ENCODE measurements at regions not wholly inside any gene's neighbourhood (a gene's known extent, or its start where the extent isn't known, plus 50 kb on each side); places are given as distances from the start of the nearest gene placed in this dataset.
"Not testable (repeated sequence)": the region's sequence is repeated elsewhere in the genome, so short reads cannot be mapped to it uniquely, and the experiment has no call there.

- H3K36me3 Mint-ChIP-seq, result peaks cover 2% of the 10 kb centered on the region
- H3K9me3 Mint-ChIP-seq, result peaks cover 0 to 7% (median 6%) of the 10 kb centered on the region in 3 donors
- no peak overlapping the region for H3K4me3 Mint-ChIP-seq
- no peaks in the 10 kb centered on the region for H3K27me3 Mint-ChIP-seq
- no peak overlapping the region for H3K27ac Mint-ChIP-seq
- H3K4me1 Mint-ChIP-seq, result no peaks in the 10 kb centered on the region
Measured at GRCh38 chr5:101142102-101142501, 239.0 kb upstream of the ST8SIA4 start.

GRCh38 chr5:101136454-101136853, 233.4 kb upstream of the ST8SIA4 start:
- Mint-ChIP-seq H3K9me3 (peaks cover 0 to 2% (median 0%) of the 10 kb centered on the region in 3 donors), H3K27me3 (no peaks in the 10 kb centered on the region), H3K36me3 (no peaks in the 10 kb centered on the region), H3K27ac (no peak overlapping the region), H3K4me1 (no peaks in the 10 kb centered on the region), H3K4me3 (no peak overlapping the region)

DNA sequence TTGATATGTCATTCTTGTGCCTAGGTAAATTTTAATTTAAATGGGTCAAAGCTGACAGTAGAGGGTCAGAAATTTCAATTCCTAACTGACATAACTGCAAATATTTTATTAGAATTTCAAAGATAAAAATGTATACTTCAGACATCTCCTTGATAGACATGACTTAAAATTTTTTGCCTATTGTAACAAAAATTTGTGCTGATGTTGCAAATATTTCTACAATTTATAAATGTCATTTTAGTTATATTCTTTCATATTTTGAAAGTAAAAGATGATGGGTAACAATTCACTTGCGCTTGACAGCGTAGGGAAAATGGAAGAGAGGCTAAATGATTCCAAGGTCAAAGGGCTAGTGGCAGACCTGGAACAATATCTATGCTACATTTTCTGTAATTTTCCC, 220.3 kb upstream of the ST8SIA4 start:
- Mint-ChIP-seq H3K4me1 (no peaks in the 10 kb centered on the region), H3K4me3 (no peak overlapping the region), H3K27ac (no peak overlapping the region), H3K27me3 (no peaks in the 10 kb centered on the region), H3K36me3 (no peaks in the 10 kb centered on the region), H3K9me3 (peaks cover 0 to 4% (median 2%) of the 10 kb centered on the region in 3 donors)

GRCh38 chr5:101112645-101113044, 209.6 kb upstream of the ST8SIA4 start:
- Mint-ChIP-seq H3K4me1 (no peaks in the 10 kb centered on the region), H3K27ac (no peak overlapping the region), H3K9me3 (peaks cover 0 to 3% (median 0%) of the 10 kb centered on the region in 3 donors), H3K4me3 (no peak overlapping the region), H3K36me3 (no peaks in the 10 kb centered on the region), H3K27me3 (no peaks in the 10 kb centered on the region)

DNA sequence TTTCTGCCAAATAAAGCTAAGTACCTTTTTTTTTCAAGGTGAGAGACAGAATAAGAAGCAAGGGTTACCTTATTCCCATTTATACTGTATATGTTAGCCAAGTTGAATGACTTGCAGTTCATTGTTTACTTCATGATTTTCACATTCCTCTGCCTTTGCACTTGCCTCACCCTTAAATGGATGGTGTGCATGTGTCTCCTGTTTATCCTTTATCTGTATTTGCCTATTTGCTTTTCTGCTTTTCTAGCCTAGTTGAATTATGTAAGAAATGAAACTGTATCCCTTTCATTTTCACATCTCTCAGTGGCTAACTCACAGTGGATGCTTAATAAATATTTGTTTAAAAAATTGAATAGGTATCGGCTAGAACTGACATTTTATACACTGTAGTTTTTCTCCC, 200.8 kb upstream of the ST8SIA4 start:
- no peak overlapping the region for H3K27ac Mint-ChIP-seq
- H3K36me3 Mint-ChIP-seq, result no peaks in the 10 kb centered on the region
- no peaks in the 10 kb centered on the region for H3K27me3 Mint-ChIP-seq
- no peak overlapping the region for H3K4me3 Mint-ChIP-seq
- H3K4me1 Mint-ChIP-seq, result peaks cover 0 to 4% (median 0%) of the 10 kb centered on the region in 3 donors
- H3K9me3 Mint-ChIP-seq, result no peaks in the 10 kb centered on the region

- Mint-ChIP-seq H3K27me3 (no peaks in the 10 kb centered on the region), H3K27ac (no peak overlapping the region), H3K4me3 (no peak overlapping the region), H3K9me3 (no peaks in the 10 kb centered on the region), H3K4me1 (peaks cover 0 to 4% (median 0%) of the 10 kb centered on the region in 3 donors), H3K36me3 (no peaks in the 10 kb centered on the region)
Measured at GRCh38 chr5:101102506-101102905, 199.4 kb upstream of the ST8SIA4 start.

- H3K4me3 Mint-ChIP-seq, result no peak overlapping the region
- H3K4me1 Mint-ChIP-seq, result no peaks in the 10 kb centered on the region
- no peaks in the 10 kb centered on the region for H3K9me3 Mint-ChIP-seq
- H3K27me3 Mint-ChIP-seq, result no peaks in the 10 kb centered on the region
- no peaks in the 10 kb centered on the region for H3K36me3 Mint-ChIP-seq
- H3K27ac Mint-ChIP-seq, result no peak overlapping the region
Measured at GRCh38 chr5:101091902-101092301, 188.8 kb upstream of the ST8SIA4 start.

- Mint-ChIP-seq H3K4me3 (no peak overlapping the region), H3K36me3 (no peaks in the 10 kb centered on the region), H3K27ac (no peak overlapping the region), H3K4me1 (no peaks in the 10 kb centered on the region), H3K9me3 (no peaks in the 10 kb centered on the region), H3K27me3 (no peaks in the 10 kb centered on the region)
Measured at GRCh38 chr5:101084353-101084752, 181.3 kb upstream of the ST8SIA4 start.

GRCh38 chr5:101080462-101081240, 177.6 kb upstream of the ST8SIA4 start:
- H3K9me3 Mint-ChIP-seq, result peaks cover 0 to 3% (median 0%) of the 10 kb centered on the region in 3 donors
- H3K27ac Mint-ChIP-seq, result no peak overlapping the region
- H3K36me3 Mint-ChIP-seq, result no peaks in the 10 kb centered on the region
- H3K4me3 Mint-ChIP-seq, result no peak overlapping the region
- no peaks in the 10 kb centered on the region for H3K4me1 Mint-ChIP-seq
- H3K27me3 Mint-ChIP-seq, result no peaks in the 10 kb centered on the region

GRCh38 chr5:101068298-101068697, 165.2 kb upstream of the ST8SIA4 start:
- Mint-ChIP-seq H3K36me3 (peaks cover 3% of the 10 kb centered on the region), H3K27ac (no peak overlapping the region), H3K9me3 (peaks cover 0 to 2% (median under 1%) of the 10 kb centered on the region in 3 donors), H3K27me3 (peaks cover 3% of the 10 kb centered on the region), H3K4me1 (no peaks in the 10 kb centered on the region), H3K4me3 (no peak overlapping the region)

DNA sequence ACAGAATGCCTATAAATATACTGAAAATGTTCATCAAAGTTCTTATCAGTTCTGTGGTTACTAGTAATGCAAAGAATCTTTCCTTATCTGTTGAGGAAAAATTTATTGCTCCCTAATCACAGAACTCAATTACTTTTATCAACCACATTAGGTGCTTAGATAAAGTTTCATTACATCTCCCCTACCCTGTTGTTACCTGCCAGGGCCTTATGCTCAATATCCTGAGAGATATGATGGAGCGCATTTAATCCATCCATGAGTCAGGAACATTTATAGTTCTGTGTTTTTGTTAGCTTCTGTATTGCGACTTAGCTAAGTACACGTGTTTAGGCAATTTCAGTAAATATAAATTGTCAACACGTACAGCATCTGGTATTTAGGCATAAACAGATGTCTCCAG, 164.3 kb upstream of the ST8SIA4 start:
- H3K36me3 Mint-ChIP-seq, result peaks cover 3% of the 10 kb centered on the region
- no peak overlapping the region for H3K4me3 Mint-ChIP-seq
- H3K27me3 Mint-ChIP-seq, result peaks cover 3% of the 10 kb centered on the region
- no peaks in the 10 kb centered on the region for H3K4me1 Mint-ChIP-seq
- H3K27ac Mint-ChIP-seq, result no peak overlapping the region
- peaks cover 0 to 11% (median 5%) of the 10 kb centered on the region in 3 donors for H3K9me3 Mint-ChIP-seq

DNA sequence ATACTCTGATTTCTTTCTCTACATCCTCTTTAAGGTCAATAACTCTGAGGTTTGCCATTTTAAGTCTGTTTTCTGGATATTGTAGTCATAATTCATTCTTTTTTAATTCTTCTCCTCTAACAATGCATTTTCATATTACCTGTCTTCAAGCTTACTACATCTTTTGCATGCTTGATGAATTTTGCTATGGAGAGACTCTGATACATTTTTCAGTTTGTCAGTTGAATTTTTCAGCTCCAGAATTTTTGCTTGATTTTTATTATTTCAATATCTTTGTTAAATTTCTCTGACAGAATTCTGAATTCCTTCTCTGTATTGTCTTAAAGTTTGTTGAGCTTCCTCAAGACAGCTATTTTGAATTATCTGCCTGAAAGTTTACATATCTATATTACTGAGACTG, 159.8 kb upstream of the ST8SIA4 start:
- Mint-ChIP-seq H3K36me3 (no peaks in the 10 kb centered on the region), H3K27me3 (peaks cover 1% of the 10 kb centered on the region), H3K27ac (no peak overlapping the region), H3K4me3 (no peak overlapping the region), H3K9me3 (peaks cover 0 to 15% (median 7%) of the 10 kb centered on the region in 3 donors), H3K4me1 (no peaks in the 10 kb centered on the region)

GRCh38 chr5:101047181-101047580, 144.1 kb upstream of the ST8SIA4 start:
- no peak overlapping the region for H3K4me3 Mint-ChIP-seq
- no peaks in the 10 kb centered on the region for H3K4me1 Mint-ChIP-seq
- H3K36me3 Mint-ChIP-seq, result no peaks in the 10 kb centered on the region
- no peaks in the 10 kb centered on the region for H3K27me3 Mint-ChIP-seq
- H3K9me3 Mint-ChIP-seq, result no peaks in the 10 kb centered on the region
- no peak overlapping the region for H3K27ac Mint-ChIP-seq

GRCh38 chr5:101045689-101046088, 142.6 kb upstream of the ST8SIA4 start:
- H3K9me3 Mint-ChIP-seq, result no peaks in the 10 kb centered on the region
- H3K27ac Mint-ChIP-seq, result no peak overlapping the region
- no peaks in the 10 kb centered on the region for H3K36me3 Mint-ChIP-seq
- H3K4me1 Mint-ChIP-seq, result no peaks in the 10 kb centered on the region
- no peaks in the 10 kb centered on the region for H3K27me3 Mint-ChIP-seq
- no peak overlapping the region for H3K4me3 Mint-ChIP-seq

DNA sequence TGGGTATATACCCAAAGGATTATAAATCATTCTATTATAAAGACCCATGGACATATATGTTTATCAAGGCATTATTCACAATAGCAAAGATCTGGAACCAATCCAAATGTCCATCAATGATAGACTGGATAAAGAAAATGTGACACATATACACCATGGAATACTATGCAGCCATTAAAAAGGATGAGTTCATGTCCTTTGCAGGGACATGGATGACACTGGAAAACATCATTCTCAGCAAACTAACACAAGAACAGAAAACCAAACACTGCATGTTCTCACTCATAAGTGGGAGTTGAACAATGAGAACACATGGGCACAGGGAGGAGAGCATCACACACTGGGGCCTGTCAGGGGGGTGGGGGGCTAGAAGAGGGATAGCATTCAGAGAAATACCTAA, 136.9 kb upstream of the ST8SIA4 start:
- not testable (repeated sequence) for H3K4me1 Mint-ChIP-seq, H3K9me3 Mint-ChIP-seq, H3K27ac Mint-ChIP-seq, H3K27me3 Mint-ChIP-seq, H3K36me3 Mint-ChIP-seq, H3K4me3 Mint-ChIP-seq

GRCh38 chr5:101036778-101037177, 133.7 kb upstream of the ST8SIA4 start:
- Mint-ChIP-seq H3K4me3 (no peak overlapping the region), H3K27me3 (no peaks in the 10 kb centered on the region), H3K36me3 (peaks cover 3% of the 10 kb centered on the region), H3K4me1 (no peaks in the 10 kb centered on the region), H3K27ac (no peak overlapping the region), H3K9me3 (peaks cover 3 to 6% (median 3%) of the 10 kb centered on the region in 3 donors)

Measured in IgD-negative memory B cell (primary cell).